ENCODE measurements at regions not wholly inside any gene's neighbourhood (a gene's known extent, or its start where the extent isn't known, plus 50 kb on each side); places are given as distances from the start of the nearest gene placed in this dataset.

- Mint-ChIP-seq H3K4me1 (ENCODE audit: low read depth, unreplicated experiment) (no peaks in the 10 kb centered on the region), H3K4me3 (ENCODE audit: low read depth, unreplicated experiment) (no peak overlapping the region), H3K27me3 (ENCODE audit: unreplicated experiment) (peaks cover 94% of the 10 kb centered on the region), H3K9me3 (ENCODE audit: low read depth, unreplicated experiment) (peaks cover 5% of the 10 kb centered on the region), H3K27ac (ENCODE audit: unreplicated experiment) (no peak overlapping the region), H3K36me3 (ENCODE audit: insufficient read depth, unreplicated experiment) (no peaks in the 10 kb centered on the region)
- BruUV-seq (replicated peaks): no TSS peak
- CTCF ChIA-PET: interaction anchor here (0.6 to 0.8 kb wide), 2 partner anchors 51 to 307 kb away, joined by 3 read pairs; no protein-coding TSS in a partner anchor
- no peak for DNase-seq
- TF ChIP-seq, protein P1, sequence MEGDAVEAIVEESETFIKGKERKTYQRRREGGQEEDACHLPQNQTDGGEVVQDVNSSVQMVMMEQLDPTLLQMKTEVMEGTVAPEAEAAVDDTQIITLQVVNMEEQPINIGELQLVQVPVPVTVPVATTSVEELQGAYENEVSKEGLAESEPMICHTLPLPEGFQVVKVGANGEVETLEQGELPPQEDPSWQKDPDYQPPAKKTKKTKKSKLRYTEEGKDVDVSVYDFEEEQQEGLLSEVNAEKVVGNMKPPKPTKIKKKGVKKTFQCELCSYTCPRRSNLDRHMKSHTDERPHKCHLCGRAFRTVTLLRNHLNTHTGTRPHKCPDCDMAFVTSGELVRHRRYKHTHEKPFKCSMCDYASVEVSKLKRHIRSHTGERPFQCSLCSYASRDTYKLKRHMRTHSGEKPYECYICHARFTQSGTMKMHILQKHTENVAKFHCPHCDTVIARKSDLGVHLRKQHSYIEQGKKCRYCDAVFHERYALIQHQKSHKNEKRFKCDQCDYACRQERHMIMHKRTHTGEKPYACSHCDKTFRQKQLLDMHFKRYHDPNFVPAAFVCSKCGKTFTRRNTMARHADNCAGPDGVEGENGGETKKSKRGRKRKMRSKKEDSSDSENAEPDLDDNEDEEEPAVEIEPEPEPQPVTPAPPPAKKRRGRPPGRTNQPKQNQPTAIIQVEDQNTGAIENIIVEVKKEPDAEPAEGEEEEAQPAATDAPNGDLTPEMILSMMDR (IDR thresholded peaks at IDR 0.05; ENCODE audit: unreplicated experiment): no peak
- intact Hi-C loops (cut with micrococcal nuclease; ENCODE audit: unreplicated experiment): no loop called here
Measured at GRCh38 chr7:32301427-32301826, 188.8 kb downstream of the LSM5 start.

DNA sequence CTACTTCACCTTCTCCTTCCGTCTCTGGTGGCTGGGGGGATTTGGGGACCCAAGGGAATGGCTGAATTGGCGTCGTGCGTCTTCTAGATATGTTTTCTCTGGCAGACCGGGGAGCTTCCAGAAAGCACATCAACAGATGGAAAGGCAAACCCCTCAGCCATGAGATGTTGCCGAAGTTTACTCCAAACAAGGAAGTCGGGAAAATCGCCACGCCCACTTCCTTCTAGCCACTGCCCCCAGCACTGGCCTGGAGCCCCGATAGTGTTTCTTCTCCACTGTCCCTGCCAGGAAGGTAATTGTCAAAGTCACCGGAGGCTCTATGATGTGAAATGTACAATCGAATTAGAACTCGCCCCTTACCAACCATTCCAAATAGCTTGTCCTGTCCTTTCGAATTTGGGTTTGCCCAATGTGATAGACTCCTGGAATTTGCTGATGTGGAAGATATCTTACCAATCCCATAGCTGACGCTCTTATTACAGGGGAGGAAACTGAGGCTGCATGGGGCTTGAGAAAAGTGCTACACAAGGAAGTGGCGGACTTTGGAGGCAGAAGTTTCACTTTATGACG lies 191.0 kb downstream of the LSM5 start:
- no peak for DNase-seq
- TF ChIP-seq, protein P1 (IDR thresholded peaks at IDR 0.05; ENCODE audit: unreplicated experiment): no peak
- intact Hi-C loops (cut with micrococcal nuclease; ENCODE audit: unreplicated experiment): no loop called here
- Mint-ChIP-seq H3K4me1 (ENCODE audit: low read depth, unreplicated experiment) (no peaks in the 10 kb centered on the region), H3K9me3 (ENCODE audit: low read depth, unreplicated experiment) (no peaks in the 10 kb centered on the region), H3K27ac (ENCODE audit: unreplicated experiment) (no peak overlapping the region), H3K36me3 (ENCODE audit: insufficient read depth, unreplicated experiment) (no peaks in the 10 kb centered on the region), H3K27me3 (ENCODE audit: unreplicated experiment) (peaks cover 92% of the 10 kb centered on the region), H3K4me3 (ENCODE audit: low read depth, unreplicated experiment) (no peak overlapping the region)
- CTCF ChIA-PET: no interaction called here
- BruUV-seq (replicated peaks): no TSS peak

- Mint-ChIP-seq H3K27ac (ENCODE audit: unreplicated experiment) (no peak overlapping the region), H3K4me3 (ENCODE audit: low read depth, unreplicated experiment) (no peak overlapping the region), H3K9me3 (ENCODE audit: low read depth, unreplicated experiment) (no peaks in the 10 kb centered on the region), H3K36me3 (ENCODE audit: insufficient read depth, unreplicated experiment) (no peaks in the 10 kb centered on the region), H3K27me3 (ENCODE audit: unreplicated experiment) (peaks cover 92% of the 10 kb centered on the region), H3K4me1 (ENCODE audit: low read depth, unreplicated experiment) (no peaks in the 10 kb centered on the region)
- CTCF ChIA-PET: no interaction called here
- no peak for DNase-seq
- BruUV-seq (replicated peaks): no TSS peak
- intact Hi-C loops (cut with micrococcal nuclease; ENCODE audit: unreplicated experiment): no loop called here
- TF ChIP-seq, protein P1 (IDR thresholded peaks at IDR 0.05; ENCODE audit: unreplicated experiment): no peak
Measured at GRCh38 chr7:32298408-32299132, 191.6 kb downstream of the LSM5 start.

- CTCF ChIA-PET: no interaction called here
- Mint-ChIP-seq H3K36me3 (ENCODE audit: insufficient read depth, unreplicated experiment) (no peaks in the 10 kb centered on the region), H3K4me1 (ENCODE audit: low read depth, unreplicated experiment) (no peaks in the 10 kb centered on the region), H3K27me3 (ENCODE audit: unreplicated experiment) (peaks cover 98% of the 10 kb centered on the region), H3K27ac (ENCODE audit: unreplicated experiment) (no peak overlapping the region), H3K4me3 (ENCODE audit: low read depth, unreplicated experiment) (no peak overlapping the region), H3K9me3 (ENCODE audit: low read depth, unreplicated experiment) (no peaks in the 10 kb centered on the region)
- no TSS peak for BruUV-seq (replicated peaks)
- TF ChIP-seq, protein P1 (IDR thresholded peaks at IDR 0.05; ENCODE audit: unreplicated experiment): no peak
- intact Hi-C loops (cut with micrococcal nuclease; ENCODE audit: unreplicated experiment): no loop called here
- DNase-seq: no peak
Measured at GRCh38 chr7:32293833-32294232, 196.3 kb downstream of the LSM5 start.
